GM06990 (cell line): ENCODE measurements at regions not wholly inside any gene's neighbourhood (a gene's known extent, or its start where the extent isn't known, plus 50 kb on each side); places are given as distances from the start of the nearest gene placed in this dataset.

ENCODE experiments used
- DNase-seq: peaks from one replicate; pipeline ENCODE4 v3.0.0-alpha.2; 2011; ENCODE audit not compliant: insufficient read length; ENCODE audit errors: extremely low read depth
- H3K27me3 ChIP-seq: replicated peaks from 2 replicates; pipeline ENCODE4 v1.6.0; 2011; ENCODE audit warnings: low read length; ENCODE audit not compliant: control insufficient read depth, insufficient read depth
- H3K36me3 ChIP-seq: 2 replicates; pipeline ENCODE4 v1.5.1; 2011; ENCODE audit warnings: low read length; ENCODE audit not compliant: control insufficient read depth, insufficient read depth
- H3K4me3 ChIP-seq: replicated peaks from 2 replicates; pipeline ENCODE4 v1.5.1; 2011; ENCODE audit warnings: low read depth, mild to moderate bottlenecking, control low read depth, low read length
- CTCF ChIP-seq: IDR thresholded peaks from 2 replicates; pipeline ENCODE4 v1.5.1; 2011; ENCODE audit warnings: low read length, control low read depth, mild to moderate bottlenecking, inconsistent platforms; ENCODE audit not compliant: insufficient read depth, poor library complexity, severe bottlenecking

DNA sequence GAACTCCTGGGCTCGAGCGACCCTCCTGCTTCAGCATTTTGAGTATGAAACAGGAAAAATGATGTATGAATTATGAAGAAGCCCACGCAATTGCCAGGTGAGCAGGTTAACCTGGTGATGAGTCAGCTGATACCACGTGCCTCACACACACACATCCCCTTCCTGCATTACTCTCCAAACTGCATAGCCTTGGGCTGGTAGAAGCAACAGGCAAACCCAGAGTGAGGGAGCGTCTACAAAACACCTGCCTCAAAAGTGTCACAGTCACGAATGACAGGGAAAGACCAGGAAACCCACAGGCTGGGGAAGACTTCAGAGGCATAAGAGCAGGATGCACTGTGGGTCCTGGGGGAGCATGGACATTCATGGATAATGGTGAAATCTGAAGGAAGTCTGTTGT lies 192.8 kb upstream of the IRS2 start:
- TF ChIP-seq CTCF = no peak
- no peak for DNase-seq
- Histone ChIP-seq H3K4me3 (no peak overlapping the region), H3K36me3 (no peaks in the 10 kb centered on the region), H3K27me3 (no peaks in the 10 kb centered on the region; the same call in 1 of the 2 replicates)

DNA sequence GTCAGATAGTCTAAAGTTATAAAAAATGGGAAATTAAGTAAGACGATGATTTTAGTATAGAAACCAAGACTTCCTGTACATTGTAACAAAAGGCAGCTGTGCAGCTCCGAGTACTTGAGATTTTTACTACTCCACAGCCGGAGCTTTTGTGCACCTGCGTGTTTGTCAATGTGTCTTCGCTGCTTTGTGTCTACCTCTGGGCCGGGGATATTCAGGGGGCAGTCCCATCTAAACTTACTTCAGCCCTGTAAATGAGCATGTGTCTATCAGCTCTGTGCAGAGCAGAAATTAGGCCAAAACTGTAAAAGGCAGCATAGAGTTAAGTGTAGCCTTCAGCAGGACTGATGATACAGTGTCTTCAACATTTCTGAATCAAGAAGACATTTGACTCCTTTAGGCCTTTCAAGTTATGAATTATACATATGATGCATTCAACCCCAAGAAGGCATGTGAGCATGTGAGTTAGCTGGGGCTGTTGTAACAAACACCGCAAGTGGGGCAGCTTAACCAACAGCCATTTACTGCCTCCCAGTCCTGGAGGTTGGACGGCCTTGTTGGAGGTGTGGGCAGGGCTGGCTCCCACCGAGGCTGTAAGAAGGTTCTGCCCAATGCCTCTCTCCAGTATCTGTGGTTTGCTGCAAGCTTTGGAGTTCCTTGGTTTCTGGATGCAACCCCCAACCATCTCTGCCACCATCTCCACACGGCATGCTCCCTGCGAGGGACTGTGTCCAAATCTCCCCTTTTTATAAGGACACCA lies 191.0 kb upstream of the IRS2 start:
- no peaks in the 10 kb centered on the region; the same call in 1 of the 2 replicates for H3K27me3 ChIP-seq
- no peak for TF ChIP-seq CTCF
- H3K4me3 ChIP-seq = no peak overlapping the region
- DNase-seq = no peak
- H3K36me3 ChIP-seq = no peaks in the 10 kb centered on the region

DNA sequence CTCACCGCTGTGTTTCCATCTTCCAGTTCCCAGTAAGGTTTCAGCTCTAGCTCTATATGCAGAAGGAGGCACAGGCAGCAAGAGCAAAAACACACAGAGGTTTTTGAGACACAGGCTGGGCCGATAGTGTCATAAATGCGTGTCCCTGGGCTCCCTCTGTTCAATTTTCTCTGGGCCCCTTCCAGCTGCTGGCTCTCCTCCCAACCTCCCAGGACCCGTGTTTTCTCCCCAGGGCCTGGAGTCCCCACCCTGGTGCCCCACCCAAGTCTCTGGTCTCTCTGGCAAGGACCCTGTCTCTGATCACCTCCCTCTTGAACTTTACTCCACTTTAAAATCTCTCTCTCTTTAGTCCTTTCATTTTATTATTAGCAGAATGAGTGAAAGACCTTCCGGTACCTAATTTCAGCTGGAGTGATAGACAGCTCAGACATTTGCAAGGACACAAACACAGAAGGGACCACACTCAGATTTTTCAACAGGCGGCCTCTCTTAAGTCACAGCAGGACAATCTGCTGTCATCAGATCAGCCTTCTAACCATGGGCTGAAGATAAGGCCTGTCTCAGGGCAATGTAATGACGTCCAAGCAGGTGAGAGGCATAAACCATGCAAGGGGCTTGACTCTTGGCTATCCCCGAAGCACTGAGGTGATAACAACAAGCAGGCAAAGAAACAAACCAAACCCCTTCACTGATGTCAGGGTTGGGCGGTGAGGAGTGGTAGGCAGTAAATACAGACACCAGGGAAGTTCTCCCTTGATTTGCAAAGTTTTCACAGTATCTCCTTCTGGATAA lies 190.0 kb upstream of the IRS2 start:
- no peak for TF ChIP-seq CTCF
- no peak overlapping the region for H3K4me3 ChIP-seq
- H3K36me3 ChIP-seq = no peaks in the 10 kb centered on the region
- no peak for DNase-seq
- no peaks in the 10 kb centered on the region; the same call in 1 of the 2 replicates for H3K27me3 ChIP-seq

DNA sequence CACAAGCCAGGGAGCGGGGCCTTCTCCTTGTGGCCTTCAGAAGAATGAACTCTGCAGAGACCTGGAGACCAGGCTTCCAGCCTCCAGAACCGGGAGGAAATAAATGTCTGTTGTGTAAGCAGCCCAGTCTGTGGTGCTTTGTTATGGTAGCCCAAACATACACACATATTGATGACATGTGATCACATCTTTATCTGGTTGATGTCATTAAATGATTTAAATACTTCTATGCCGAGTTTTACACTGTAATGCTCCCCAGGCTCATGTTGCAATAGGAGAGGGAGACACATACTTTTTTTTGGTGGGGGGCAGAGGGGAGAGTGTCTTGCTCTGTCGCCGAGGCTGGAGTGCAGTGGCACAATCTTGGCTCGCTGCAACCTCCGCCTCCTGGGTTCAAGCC lies 188.0 kb upstream of the IRS2 start:
- Histone ChIP-seq H3K27me3 (no peaks in the 10 kb centered on the region; the same call in 1 of the 2 replicates), H3K4me3 (no peak overlapping the region), H3K36me3 (no peaks in the 10 kb centered on the region)
- DNase-seq = no peak
- TF ChIP-seq CTCF = no peak

GRCh38 chr13:109973279-109973678 lies 186.9 kb upstream of the IRS2 start:
- no peak overlapping the region for H3K4me3 ChIP-seq
- H3K27me3 ChIP-seq = no peaks in the 10 kb centered on the region; the same call in 1 of the 2 replicates
- TF ChIP-seq CTCF = no peak
- H3K36me3 ChIP-seq = no peaks in the 10 kb centered on the region
- DNase-seq = no peak
